ELF-1 (cell line): ENCODE measurements at regions not wholly inside any gene's neighbourhood (a gene's known extent, or its start where the extent isn't known, plus 50 kb on each side); places are given as distances from the start of the nearest gene placed in this dataset.
"Not testable (repeated sequence)": the region's sequence is repeated elsewhere in the genome, so short reads cannot be mapped to it uniquely, and the experiment has no call there.

Source experiments
- DNase-seq: peaks from one replicate; pipeline ENCODE4 v3.0.0-alpha.2; 2016; ENCODE audit warnings: low read depth, low spot score

DNA sequence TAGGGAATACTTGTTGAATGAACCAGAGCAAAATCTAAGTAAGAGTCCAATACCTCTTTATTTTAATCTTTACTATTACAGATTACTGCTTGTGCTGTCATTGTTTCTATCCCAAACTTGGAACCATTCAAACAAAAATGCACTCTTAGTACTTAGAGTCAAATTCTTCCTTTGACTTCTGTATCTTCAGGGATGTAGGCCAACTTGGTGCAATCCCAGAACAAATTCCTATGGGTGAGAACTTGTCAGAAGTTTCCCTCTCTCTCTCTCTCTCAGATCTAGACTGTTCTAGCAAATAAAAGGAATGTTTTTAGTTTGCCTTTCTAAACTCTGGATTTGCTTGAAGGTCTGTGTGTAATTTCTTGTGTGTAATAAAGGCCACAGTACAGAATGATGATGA, 329.0 kb upstream of the TMTC4 start:
- no peak for DNase-seq

DNA sequence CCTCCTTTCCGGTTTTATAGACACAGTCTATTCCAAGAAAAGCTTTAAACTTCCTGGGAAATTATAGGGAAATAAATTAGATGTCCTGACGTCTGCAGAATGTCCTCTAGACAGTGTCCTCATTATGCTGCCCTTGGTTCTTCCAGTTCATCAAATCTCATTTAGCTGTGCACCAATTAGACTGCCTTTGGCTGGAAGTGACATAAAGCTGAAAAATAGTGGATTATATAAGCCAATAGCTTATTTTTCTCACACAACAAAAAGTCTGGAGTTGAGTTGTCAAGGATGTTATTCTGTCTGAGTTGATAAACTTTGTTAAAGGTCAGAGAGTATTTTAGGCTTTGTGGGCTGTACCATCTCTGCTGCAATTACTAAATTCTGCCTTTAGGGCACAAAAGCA, 314.8 kb upstream of the TMTC4 start:
- no peak for DNase-seq

DNA sequence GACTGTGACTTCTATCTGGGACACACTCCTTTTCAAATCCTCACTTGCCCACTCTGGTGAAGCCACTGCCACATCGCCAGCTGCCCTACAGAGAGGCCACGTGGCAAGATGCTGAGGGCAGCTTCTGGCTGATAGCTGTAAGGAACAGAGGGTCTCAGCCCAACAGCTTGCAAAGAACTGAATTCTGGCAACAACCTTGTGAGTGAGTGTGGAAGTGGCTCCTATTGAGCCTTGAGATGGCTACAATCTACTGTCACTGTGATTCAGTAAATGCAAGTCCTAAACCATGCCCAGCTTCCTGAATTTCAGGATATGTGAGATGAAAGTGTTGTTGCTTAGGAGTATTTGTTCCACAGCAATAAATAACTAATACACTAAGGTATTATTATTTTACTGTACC, 314.3 kb upstream of the TMTC4 start:
- DNase-seq = no peak

DNA sequence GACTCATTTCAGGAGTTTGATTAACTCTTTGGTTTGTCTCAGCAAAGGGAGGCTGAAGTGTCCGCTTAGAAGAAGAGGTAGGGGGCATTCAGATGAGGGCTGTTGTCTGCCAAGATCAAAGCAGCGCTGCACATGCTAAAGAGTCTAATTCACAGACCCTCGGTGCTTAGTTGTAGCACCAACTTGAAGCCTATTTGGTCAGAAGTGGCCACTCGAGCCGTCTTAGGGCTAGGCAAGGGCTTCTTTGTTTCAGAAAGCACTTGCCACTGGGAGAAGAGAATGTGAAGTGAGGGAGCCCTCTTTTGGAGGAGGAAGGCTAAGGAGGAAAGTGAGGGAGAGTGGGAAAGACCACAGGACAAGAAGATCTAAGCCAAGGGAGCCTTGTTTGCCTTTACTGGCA, 313.4 kb upstream of the TMTC4 start:
- DNase-seq = peak; percentile 56

DNA sequence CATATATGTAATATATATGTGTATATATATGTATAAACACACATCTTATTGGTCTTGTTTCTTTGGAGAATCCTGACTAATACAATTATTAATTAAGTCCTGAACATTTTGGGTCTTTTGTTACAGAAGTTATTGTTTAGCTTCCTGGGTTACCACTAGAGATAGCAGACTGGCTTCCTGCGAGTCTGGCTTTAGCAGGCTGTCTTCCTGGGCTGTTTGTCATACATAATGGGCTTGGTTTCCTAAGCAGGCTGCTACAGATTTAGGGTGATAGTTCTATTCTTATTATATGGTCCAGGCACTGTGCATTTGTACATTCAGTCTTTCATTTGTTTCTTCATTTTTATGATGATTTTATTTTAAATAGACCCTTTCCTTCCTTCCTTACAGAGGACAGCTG, 312.0 kb upstream of the TMTC4 start:
- no peak for DNase-seq

DNA sequence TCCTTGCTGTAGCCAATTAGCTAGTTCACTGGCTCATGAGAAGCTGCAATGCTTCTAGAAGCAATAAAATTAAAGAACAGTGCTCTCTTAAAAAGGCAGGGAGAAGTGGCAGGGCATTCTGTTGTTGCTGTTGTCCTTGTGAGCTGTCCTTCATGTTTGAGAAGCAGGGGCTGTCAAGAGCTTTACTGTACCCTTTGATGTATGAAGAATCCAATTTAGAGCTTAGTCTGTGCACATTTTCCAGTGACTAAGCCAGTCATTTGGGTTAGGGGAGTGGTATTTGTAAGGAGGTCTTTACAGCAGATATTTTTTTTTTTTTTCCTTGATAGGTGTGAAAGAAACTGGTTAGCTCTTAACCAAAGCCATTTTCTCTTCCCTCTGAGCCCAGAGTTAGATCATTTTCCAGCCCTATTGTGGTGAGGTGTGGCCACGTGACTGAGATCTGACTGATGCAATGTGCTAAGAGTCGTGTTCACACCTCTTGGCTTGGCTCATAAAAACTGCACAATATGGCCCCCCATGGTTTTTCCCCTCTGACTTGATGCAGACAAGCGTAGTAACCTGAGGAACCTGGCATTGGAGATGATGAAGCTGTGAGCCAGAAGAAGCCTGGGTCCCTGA, 309.6 kb upstream of the TMTC4 start:
- no peak for DNase-seq

DNA sequence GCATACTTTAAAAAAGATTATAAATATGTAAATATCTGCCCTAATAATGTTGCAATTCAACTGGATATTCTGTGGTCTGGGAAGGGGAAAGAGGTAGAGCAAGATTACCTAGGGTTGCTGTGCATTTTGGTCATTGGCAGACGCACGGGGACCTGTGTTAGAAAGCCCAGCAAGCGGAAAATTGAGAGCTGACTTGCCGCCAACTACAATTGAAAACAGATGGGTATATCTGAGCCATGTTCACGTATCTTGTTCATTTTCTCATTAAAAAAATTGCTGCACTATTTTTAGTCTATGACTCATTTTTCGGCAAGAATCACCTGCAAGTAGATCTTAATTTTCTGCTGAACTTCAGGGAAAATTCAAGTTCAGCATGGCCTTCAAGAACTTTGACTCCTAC, 308.5 kb upstream of the TMTC4 start:
- DNase-seq = no peak

DNA sequence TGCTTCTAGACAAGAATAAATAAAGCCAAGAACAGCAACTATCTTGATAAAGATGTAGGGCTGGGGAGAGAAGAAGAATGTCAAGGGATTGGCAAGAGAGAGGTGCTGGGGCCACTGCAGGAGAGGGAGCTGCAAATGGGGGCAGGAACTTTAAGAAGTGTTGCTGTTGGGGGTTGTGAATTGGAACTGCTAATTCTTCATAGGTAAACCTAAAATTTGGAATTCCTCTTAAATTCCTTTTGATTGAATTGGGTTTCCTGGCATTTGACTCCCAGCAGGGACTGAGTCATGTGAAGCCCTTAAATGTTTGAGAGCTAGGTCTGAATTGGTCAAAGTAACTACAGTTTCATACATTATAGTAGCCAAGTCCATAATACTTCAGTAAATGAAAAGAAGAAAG, 305.6 kb upstream of the TMTC4 start:
- DNase-seq = no peak

DNA sequence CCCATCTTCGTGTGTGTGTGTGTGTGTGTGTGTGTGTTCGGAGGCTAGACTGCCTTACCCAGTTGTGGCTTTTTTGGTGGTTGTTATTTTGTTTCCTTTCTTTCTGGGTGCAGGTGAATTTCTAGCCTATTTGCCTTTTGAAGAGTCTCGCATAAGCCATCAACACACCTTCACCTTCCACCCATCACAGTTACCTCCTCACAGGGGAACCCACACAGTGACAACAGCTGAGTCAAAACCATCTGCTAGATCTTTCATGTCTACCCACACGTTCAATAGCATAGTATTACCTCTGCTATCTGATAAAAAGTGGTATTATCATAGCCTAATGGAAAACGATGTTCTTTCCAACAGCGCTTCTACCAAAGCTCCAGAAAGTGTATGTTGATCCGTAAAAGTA, 303.2 kb upstream of the TMTC4 start:
- no peak for DNase-seq

DNA sequence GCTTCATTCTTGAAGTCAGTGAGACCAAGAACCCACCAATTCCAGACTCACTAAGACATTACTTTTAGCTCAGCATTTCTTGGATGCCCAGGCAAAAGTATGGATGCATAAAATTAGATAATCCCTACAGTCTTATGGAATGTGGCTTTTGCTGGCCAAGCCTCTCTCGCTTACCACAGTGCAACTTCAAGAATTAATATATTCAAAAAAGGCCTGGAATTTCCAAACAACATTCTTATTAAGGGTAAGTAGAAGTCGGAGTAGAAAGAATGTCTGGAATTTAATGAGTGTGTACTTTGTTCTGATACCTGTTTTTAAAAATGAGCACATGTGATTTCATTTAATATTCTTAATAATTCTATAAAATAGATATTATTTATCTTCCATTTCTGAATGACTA, 302.4 kb upstream of the TMTC4 start:
- DNase-seq = no peak

DNA sequence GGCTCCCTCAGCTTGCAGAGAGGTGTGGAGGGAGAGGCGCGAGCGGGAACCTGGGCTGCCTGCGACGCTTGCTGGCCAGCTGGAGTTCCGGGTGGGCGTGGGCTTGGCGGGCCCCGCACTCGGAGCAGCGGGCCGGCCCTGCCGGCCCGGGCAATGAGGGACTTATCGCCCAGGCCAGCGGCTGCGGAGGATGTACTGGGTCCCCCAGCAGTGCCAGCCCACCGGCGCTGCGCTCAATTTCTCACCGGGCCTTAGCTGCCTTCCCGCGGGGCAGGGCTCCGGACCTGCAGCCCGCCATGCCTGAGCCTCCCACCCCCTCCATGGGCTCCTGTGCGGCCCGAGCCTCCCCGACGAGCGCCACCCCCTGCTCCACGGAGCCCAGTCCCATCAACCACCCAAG, 301.1 kb upstream of the TMTC4 start:
- DNase-seq = not testable (repeated sequence)

DNA sequence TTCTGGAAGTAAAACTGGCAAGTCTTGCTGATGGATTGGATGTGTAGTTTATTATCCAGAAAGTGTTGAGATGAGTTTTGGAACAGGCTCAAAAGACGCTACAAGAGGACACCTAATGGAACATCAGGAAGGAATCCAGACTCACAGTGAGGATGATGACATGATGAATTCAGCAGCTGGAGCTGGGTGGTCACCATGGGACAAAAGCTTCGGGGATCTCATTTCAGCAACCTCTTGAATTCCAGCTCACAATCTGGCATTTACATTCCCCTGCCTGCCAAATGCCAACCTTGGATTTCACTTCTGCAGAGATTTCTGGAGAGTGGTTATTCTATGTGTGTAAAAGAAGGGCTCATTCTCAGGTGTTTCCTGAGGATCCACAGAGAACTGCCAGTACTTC, 288.0 kb upstream of the TMTC4 start:
- no peak for DNase-seq

DNA sequence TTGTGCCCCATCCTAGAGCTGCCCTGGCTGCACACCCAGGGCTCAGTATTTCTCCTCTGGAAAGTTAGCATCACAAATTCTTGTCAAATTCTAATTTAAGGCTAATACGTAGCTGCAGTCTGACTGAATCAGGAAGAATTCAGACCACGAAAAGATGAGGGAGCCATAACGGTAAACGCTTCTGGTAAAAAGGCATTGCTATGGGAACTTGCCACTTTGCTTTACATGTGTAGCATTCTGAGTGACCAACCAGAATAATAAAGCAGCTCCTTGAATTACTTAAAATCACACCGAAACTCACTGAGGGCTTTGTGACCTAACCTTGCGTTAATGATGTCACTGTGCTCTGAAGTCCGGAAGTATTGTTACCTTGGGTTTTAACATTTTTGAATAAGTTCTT, 286.6 kb upstream of the TMTC4 start:
- no peak for DNase-seq

DNA sequence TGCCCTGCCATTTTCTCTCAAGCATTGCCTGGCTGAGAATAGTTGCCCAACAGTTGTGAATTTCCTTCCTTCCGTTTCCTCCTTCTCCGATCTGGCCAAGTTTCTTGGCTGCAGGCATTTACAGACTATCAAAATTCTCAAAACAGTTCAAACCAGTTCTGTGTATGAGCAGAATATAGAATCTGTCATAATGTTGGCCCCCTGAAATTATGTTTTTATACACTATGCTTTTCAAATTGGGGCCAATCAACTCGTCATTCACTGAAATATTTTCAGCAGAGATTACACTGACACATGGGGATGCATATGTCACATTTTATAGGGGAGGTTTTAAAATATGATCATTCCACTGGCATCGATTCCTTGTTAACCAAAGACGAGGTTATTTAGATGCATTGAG, 284.2 kb upstream of the TMTC4 start:
- no peak for DNase-seq

DNA sequence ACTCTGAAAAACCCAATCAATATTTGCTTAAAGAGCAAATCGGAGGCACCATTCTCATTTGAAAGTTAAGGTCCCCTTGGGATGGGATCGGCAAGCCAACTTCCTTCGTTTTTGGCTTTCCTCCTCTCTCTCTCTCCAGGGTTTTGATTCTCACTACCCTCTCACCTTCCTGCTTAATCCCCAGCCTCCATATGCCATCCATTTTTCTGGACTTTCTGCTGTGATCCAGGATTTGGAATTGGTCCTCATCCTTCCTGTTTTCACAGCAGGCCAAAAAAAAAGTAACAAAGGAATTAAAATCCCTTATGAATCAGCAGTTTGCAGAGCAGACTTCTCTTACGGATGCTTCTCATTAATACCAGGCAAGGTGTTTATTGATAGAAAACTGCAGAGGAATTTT, 283.1 kb upstream of the TMTC4 start:
- DNase-seq = no peak

DNA sequence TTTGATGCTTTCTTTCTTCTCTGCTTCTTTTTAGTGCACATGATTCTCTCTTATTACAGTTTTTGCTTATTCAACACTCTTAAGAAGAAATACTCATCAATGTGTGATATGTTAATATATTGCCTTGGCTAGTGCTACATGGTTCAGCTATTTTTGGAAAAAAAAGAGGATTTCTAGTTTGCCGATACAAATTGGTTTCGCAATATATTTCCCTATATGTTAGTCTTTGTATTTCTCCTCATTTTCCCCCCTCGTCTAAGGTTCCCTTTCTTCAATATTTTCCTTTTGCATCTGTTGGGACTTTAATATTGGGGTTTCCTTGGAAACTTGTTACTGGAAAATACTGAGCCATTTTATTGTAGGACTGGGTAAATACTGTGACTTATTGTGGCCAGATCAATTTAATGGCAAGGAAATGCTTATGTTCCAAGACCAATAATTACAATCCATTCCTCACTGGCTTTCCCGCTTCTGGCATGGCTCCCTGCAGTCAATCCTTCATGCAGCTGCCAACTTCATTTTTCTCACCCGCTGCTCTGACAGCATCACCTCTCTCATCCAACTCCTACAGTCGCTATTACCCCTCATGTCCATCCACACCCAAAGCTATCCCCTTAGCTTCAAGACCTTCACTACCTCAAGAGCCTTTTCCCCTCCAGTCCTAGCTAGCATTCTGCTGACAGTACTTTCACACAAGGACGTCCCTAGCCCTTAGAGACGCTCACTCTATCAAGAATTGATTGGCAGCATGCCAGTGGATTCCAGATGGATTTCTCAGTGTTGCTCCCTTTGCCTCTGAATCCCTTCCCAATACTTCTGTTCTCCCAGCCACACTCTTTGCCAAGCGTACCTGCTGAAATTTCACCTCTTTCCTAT, 280.1 kb upstream of the TMTC4 start:
- DNase-seq = no peak

DNA sequence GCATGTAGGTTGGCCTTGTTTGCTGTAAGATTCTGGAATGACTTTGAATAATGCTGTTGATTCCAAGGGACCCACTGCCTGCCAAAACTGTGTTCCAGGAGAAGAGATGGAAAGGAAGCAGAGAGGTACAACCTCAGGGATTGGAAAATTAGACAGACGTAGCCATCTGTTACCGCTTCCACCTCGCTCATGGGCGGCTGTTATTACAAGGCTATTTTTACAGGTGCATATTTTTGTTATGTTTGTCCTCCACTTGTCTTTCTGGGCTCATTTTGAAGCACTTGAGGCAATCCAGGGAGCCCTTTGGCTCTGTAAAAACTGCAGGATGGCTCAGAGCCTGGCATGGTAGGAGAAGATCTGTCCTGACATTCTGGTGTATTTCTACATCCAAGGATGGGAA, 276.4 kb upstream of the TMTC4 start:
- DNase-seq = no peak

DNA sequence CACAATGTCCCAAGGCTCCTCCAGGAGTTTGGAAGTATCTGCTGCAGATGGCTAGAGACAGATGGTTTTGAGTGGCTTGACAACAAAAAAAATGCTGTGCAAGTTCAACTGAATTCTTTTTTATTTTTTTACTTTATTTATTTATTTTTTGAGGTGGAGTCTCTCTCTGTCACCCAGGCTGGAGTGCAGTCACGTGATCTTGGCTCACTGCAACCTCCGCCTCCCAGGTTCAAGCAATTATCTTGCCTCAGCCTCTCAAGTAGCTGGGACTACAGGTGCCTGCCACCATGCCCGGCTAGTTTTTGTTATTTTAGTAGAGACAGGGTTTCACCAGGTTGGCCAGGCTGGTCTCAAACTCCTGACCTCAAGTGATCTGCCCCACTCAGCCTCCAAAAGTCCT, 274.3 kb upstream of the TMTC4 start:
- DNase-seq = not testable (repeated sequence)

DNA sequence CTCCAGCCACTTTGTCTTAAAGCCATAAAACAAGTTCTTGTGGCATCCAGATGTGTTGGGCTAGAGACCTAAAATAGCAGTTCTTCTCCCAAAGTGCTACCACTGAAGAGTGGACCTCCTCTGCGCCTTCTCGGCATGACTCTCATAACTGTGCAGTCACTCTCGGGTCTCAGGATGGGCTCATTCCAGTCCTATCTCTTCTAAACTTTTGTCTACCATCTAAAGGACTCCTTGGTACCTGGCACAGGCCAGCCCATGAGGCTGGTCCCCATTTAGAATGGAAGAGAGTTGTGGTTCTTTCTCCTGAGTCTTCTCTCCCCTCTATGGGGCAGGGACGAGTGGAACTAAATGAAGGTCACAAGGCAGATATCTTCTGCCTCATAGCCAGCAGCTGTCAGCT, 272.0 kb upstream of the TMTC4 start:
- DNase-seq = no peak

DNA sequence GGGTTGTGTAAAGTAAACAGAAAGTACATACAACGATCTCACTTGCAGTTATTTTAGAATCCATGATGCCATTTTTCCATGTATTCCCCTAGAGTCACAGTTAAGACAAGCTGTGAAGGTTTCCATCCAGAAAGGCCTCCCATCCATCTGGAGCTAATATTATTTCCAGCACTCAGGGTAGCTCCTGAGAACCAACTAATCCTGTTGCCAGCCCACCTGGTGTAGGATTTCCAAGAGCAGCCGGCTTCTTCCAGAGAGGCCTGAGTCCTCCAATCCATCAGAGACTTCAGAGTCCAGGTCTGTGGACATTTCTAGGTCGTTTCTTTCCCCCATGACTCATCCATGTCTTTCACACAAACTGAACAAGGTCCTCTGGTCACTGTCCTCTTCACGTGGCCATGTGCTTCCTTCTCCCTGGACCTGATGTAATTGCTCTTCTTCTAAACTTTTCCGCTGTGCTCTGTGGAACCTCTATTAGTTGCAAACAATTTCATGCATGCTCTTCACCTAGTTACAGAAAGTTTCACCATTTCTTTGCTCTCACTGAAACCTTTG, 270.3 kb upstream of the TMTC4 start:
- no peak for DNase-seq

DNA sequence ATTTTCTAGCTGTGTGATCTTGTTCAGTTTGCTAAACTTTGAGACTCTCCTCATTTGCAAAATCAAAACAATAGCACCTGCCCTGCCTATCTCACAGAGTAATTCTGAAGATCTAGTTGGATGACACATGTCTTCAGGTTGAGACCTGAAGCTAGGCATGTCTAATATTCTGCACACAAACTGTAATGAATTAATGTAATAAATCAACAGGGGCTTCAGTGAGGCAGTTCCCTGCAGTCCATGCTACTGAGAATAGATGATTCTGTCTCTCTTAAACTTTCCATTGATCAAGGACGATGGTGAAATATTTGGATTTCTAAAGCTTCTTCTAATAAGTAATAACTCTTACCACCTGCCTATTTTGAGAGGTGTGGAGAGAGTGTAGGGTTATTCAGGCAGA, 268.1 kb upstream of the TMTC4 start:
- DNase-seq = no peak

DNA sequence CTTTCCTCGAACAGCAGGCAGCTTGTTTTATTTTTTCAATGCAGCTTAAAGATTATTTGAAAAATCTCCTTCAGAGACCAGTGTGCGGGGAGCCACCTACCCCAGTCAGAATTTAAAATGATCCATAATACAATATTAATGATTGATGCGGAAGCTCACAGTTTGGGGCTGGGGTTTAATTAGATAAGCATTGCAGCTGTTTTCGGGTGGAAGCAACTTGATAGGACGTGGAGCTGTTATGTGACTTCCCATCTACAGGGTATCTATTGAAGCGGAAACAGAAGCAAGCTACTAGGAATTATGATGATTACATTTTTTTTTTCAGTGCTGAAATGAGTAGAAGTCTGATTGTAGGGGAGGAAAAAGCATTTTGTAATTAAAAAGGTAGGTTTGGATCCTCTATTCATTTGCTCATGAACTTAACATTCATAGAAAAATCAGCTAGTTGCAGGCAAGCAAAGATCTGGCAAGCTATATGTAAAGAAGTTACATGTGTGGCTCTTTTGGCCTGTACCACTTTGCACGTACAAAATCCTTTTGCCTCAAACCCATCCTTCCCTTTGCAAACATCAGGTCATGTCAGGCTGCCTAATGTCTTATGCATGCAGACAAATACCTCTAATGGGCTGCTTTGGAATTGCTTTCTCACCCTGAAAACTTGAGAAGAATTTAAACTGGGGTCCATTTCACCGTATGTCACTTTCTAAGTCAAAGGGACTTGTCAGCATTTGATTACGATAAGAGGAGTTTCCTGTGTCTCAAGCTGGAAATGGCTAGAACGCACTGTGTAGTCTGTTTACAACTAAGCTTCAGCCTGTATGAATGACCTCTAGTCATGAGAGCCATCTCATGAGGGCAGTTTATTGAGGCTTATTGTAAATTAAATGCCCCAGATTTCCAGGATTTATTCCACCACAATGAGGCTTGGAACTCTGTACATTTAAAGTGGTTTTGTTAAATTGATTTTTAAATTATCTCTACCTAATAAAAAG, 267.1 kb upstream of the TMTC4 start:
- no peak for DNase-seq
